DND-41 (cell line): ENCODE measurements at regions not wholly inside any gene's neighbourhood (a gene's known extent, or its start where the extent isn't known, plus 50 kb on each side); places are given as distances from the start of the nearest gene placed in this dataset.

Experiments used
- EZH2 ChIP-seq: IDR thresholded peaks from 3 replicates; pipeline ENCODE4 v1.6.1; 2012; ENCODE audit warnings: borderline replicate concordance, low read depth, mild to moderate bottlenecking, moderate library complexity, low read length, inconsistent platforms; ENCODE audit not compliant: severe bottlenecking
- TF ChIP-seq, protein P1 (sequence below): IDR thresholded peaks from 2 replicates; pipeline ENCODE4 v1.5.1; 2012; ENCODE audit warnings: borderline replicate concordance, low read length, moderate library complexity, mild to moderate bottlenecking; ENCODE audit not compliant: poor library complexity, severe bottlenecking; ENCODE audit errors: extremely low read depth

DNA sequence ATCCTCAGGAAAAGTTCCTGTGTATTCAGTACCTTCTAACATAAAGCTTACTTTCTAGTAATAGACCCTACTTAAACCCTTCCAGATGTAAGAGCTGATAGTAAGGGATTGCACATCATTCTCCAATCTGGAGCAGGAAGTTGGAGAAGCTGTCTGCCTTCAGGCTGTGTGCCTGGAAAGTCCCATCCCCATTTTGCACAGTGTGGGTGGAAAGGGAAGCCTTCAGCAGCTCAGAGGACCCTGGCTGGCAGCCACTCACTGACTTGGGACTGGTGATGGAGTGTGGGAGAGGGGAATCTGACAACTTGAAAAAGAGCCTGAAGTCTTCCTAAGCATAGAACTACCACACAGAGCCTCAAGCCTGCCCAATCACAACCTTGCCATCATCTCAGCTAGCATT is 164.1 kb upstream of the ADO start:
- TF ChIP-seq, protein P1, sequence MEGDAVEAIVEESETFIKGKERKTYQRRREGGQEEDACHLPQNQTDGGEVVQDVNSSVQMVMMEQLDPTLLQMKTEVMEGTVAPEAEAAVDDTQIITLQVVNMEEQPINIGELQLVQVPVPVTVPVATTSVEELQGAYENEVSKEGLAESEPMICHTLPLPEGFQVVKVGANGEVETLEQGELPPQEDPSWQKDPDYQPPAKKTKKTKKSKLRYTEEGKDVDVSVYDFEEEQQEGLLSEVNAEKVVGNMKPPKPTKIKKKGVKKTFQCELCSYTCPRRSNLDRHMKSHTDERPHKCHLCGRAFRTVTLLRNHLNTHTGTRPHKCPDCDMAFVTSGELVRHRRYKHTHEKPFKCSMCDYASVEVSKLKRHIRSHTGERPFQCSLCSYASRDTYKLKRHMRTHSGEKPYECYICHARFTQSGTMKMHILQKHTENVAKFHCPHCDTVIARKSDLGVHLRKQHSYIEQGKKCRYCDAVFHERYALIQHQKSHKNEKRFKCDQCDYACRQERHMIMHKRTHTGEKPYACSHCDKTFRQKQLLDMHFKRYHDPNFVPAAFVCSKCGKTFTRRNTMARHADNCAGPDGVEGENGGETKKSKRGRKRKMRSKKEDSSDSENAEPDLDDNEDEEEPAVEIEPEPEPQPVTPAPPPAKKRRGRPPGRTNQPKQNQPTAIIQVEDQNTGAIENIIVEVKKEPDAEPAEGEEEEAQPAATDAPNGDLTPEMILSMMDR, result no peak
- TF ChIP-seq EZH2, result no peak
